Heart right ventricle (tissue), 16 donors: ENCODE measurements at regions not wholly inside any gene's neighbourhood (a gene's known extent, or its start where the extent isn't known, plus 50 kb on each side); places are given as distances from the start of the nearest gene placed in this dataset.
"Not testable (repeated sequence)": the region's sequence is repeated elsewhere in the genome, so short reads cannot be mapped to it uniquely, and the experiment has no call there.

Experiments
- ATAC-seq, 8 donors: fragments of 200-7000 bp; cut with Tn5 transposase; one replicate each; pipeline ENCODE4 v1.9.1; 2020; ENCODE audit warnings: mild to moderate bottlenecking in 8 of 8, moderate library complexity in 8 of 8, moderate number of reproducible peaks in 1 of 8
- DNase-seq, 2 donors: peaks; one replicate each; pipeline ENCODE4 v3.0.0-alpha.2; 2020
- H3K27ac ChIP-seq, 10 donors: fragments of 200-600 bp; sonication (generic) in 2 of 10; one replicate each; pipeline versions ENCODE4 v1.5.0 to v1.8.0; 2020 to 2022; ENCODE audit warnings: mild to moderate bottlenecking in 3 of 10
- H3K27me3 ChIP-seq, 7 donors: fragments of 200-600 bp; one replicate each; pipeline ENCODE4 v1.8.0; 2021 to 2022; ENCODE audit warnings: mild to moderate bottlenecking in 2 of 7
- H3K36me3 ChIP-seq, 9 donors: fragments of 200-600 bp; sonication (generic) in 1 of 9; one replicate each; pipeline versions ENCODE4 v1.5.0 to v1.8.0; 2020 to 2022; ENCODE audit warnings: mild to moderate bottlenecking in 2 of 9
- H3K4me1 ChIP-seq, 9 donors: fragments of 200-600 bp; sonication (generic) in 1 of 9; one replicate each; pipeline versions ENCODE4 v1.5.0 to v1.8.0; 2020 to 2022; ENCODE audit warnings: mild to moderate bottlenecking in 4 of 9
- H3K4me3 ChIP-seq, 10 donors: fragments of 200-600 bp; sonication (generic) in 2 of 10; one replicate each; pipeline versions ENCODE4 v1.5.0 to v1.8.0; 2020 to 2022; ENCODE audit warnings: mild to moderate bottlenecking in 7 of 10, moderate library complexity in 2 of 10
- H3K9me3 ChIP-seq, 11 donors: fragments of 200-600 bp in 10 of 11; sonication (generic) in 2 of 11; one replicate each; pipeline versions ENCODE4 v1.5.0 to v1.8.0; 2013 to 2022; ENCODE audit warnings: mild to moderate bottlenecking in 2 of 11, control low read depth in 1 of 11, moderate library complexity in 1 of 11
- WGBS, 2 donors: extraction: QIAGEN DNeasy Blood & Tissue Kit; methylation state at CpG; one replicate each; pipeline ENCODE4 v1.1.7; 2013; ENCODE audit warnings: inconsistent platforms in 1 of 2; 5-methylcytosine and 5-hydroxymethylcytosine counted together
- intact Hi-C, 10 donors: fragments of 100-400 bp; cut with DNase I; formaldehyde crosslinking; loops; one replicate each; pipeline versions ENCODE4 v1.11.1 to v1.14.2; 2022
- donor health status: Arrhythmogenic right ventricular cardiomyopathy.
- donor health status: ischemic (EF 13 %, LVEDD 7.1; RV severe dilation, severe dysfunction).
- donor health status: healthy with polysubstance abuse.
- donor health status: DM: no; HTN: yes; CAD: no.
- donor health status: DM: no; HTN: no; CAD: no.
- donor health status: ischemic (EF 25% LVEDD 6.9; RV normal size, moderate dysfunction).
- donor health status: ischemic (EF 25% LVEDD 5.7; RV mildly dilated, moderate dysfunction).
- donor health status: healthy.
- donor health status: DM: yes; HTN: yes; CAD: no.
- donor health status: Ischemic cardiomyopathy.
- donor health status: ischemic (EF 35%, LVEDD 5.7; RV mildly dilated, moderate dysfunction).
- donor health status: nonischemic (EF 11% LVEDD 7.7; RV severe dilation, severe dysfunction).
- donor health status: DM: yes; HTN: yes; CAD: no.
- donor health status: PGD.
- donor health status: ischemic (EF 29% LVEDD 5.4; RV normal size, mild dysfunction).
- donor health status: nonischemic (EF 23%, LVEDD 6.1; RV moderate dilation, normal function).

DNA sequence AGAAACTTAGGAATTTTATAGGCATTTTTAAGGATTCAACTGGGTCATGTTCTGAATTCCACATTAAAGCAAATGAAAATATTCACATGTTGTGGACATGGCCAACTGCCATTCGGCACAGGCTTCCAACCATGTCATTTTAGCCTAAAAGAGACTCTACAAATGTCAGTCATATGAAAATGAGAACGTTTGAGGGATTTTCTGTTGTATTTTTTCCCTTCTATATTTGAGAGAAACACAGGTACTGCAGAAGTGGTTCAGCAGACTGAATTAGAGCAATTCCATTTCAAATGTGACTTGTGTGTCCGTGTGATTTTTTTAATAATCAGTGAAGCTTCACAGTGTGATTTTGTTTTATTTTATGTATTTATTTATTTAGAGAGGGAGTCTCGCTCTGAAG, 124.3 kb downstream of the TP53TG3F start:
- ATAC-seq, H3K27ac ChIP-seq, DNase-seq, H3K27me3 ChIP-seq, H3K36me3 ChIP-seq, H3K4me1 ChIP-seq, H3K4me3 ChIP-seq, intact Hi-C loops, H3K9me3 ChIP-seq: not testable (repeated sequence)
- WGBS, 2 donors = no CpG with 5 or more reads among the region's 4 CpGs

GRCh38 chr16:33588589-33588988, 129.2 kb downstream of the TP53TG3F start:
- intact Hi-C loops, H3K4me1 ChIP-seq, H3K36me3 ChIP-seq, H3K4me3 ChIP-seq, H3K9me3 ChIP-seq, H3K27me3 ChIP-seq, H3K27ac ChIP-seq, DNase-seq: not testable (repeated sequence)
- WGBS, 2 donors = no CpG with 5 or more reads among the region's 8 CpGs
- ATAC-seq = peak; percentile 58 to 99 (median 91)

DNA sequence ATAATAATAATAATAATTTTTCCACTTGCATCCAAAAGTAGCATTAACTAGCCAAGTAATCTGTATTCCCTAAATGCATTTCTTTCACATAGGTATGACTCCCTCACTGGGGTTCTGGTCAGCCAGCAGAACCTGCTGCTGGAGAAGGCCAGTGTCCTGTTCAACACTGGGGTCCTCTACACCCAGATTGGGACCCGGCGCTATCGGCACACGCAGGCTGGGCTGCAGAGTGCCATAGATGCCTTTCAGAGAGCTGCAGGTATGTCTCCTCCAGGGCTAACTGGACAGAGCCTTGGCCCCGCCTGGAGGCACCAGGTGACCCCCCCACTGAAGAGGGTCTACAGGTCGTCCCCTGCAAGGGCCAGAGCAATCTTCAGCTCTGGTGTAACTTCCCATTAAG, 133.9 kb downstream of the TP53TG3F start:
- H3K27me3 ChIP-seq, H3K9me3 ChIP-seq, H3K4me1 ChIP-seq, H3K36me3 ChIP-seq, H3K4me3 ChIP-seq, intact Hi-C loops, ATAC-seq, DNase-seq, H3K27ac ChIP-seq: not testable (repeated sequence)
- 95 to 97% methylated on average over 4 of the region's 6 CpGs for WGBS, 2 donors

DNA sequence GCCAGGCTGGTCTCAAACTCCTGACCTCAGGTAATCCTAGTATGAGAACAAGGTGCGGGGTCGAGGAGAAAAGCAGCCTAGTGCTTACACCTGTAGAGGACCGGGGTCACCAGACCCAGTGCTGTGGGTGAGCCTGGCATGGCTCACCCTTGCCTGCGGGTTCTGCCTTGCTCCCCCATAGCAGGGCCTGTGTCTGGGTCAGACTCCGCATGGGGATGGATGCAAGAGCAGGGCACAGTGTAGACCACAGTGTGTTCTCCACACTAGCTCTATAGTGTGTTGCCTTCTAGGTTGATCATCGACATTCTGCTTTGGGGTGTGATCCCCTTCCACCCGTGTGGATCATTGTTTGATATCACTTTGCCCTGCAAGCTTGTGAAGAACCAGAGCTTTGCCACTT, 135.7 kb downstream of the TP53TG3F start:
- H3K36me3 ChIP-seq, H3K4me3 ChIP-seq, intact Hi-C loops, H3K9me3 ChIP-seq, H3K27me3 ChIP-seq, H3K27ac ChIP-seq, H3K4me1 ChIP-seq, DNase-seq: not testable (repeated sequence)
- ATAC-seq = peak in 1 of 8 donors; percentile 40
- WGBS, 2 donors = no CpG with 5 or more reads among the region's 7 CpGs

DNA sequence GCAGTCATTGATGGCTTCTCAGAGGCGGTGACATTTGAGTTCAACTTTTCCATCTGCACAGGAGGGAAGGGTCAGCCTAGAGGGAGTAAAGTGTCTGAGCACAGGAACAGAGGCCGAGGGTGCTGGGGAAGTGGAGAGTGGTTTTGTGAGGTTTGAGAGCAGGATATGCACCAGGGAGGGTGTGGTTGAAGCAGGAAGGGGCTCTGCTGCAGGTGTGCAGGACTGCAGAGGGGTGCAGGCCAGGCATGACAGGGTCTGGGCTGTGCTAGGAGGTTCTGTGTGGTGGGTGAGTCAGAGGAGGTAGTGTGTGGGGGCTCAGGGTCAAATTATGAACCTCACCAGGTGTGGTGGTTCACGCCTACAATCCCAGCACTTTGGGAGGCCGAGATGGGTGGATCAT, 141.6 kb downstream of the TP53TG3F start:
- DNase-seq, H3K9me3 ChIP-seq, intact Hi-C loops, H3K27me3 ChIP-seq, H3K36me3 ChIP-seq, H3K4me3 ChIP-seq, ATAC-seq, H3K27ac ChIP-seq, H3K4me1 ChIP-seq: not testable (repeated sequence)
- WGBS, 2 donors = no CpG with 5 or more reads among the region's 4 CpGs

GRCh38 chr16:33623535-33624077, 164.2 kb downstream of the TP53TG3F start:
- ATAC-seq, H3K4me1 ChIP-seq, H3K9me3 ChIP-seq, H3K36me3 ChIP-seq, H3K27ac ChIP-seq, H3K4me3 ChIP-seq, DNase-seq, H3K27me3 ChIP-seq, intact Hi-C loops: not testable (repeated sequence)
- 30 to 32% methylated on average over 4 of the region's 4 CpGs for WGBS, 2 donors

DNA sequence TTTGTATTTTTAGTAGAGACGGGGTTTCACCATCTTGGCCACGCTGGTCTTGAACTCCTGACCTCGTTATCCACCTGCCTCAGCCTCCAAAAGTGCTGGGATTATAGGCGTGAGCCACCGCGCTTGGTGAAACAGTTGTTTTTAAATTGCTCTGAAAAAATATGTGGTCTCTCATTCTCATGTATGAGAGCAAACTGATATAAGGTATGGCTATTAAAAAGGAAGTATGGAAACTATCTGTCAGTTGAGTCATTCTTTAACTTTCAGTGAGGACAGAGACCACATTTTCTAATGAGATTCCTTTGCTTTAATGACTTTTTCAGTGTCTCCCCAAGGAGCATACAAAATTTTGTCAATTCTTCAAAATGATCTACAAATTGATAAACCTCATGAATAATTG, 169.5 kb downstream of the TP53TG3F start:
- H3K9me3 ChIP-seq, H3K4me3 ChIP-seq, H3K27ac ChIP-seq, ATAC-seq, DNase-seq, H3K4me1 ChIP-seq, intact Hi-C loops, H3K27me3 ChIP-seq, H3K36me3 ChIP-seq: not testable (repeated sequence)
- WGBS, 2 donors = 65% methylated on average over 5 of the region's 6 CpGs

GRCh38 chr16:33631713-33632112, 172.3 kb downstream of the TP53TG3F start:
- H3K27me3 ChIP-seq, H3K4me1 ChIP-seq, intact Hi-C loops, ATAC-seq, H3K9me3 ChIP-seq, H3K4me3 ChIP-seq, H3K27ac ChIP-seq, DNase-seq, H3K36me3 ChIP-seq: not testable (repeated sequence)
- 69 to 80% methylated on average over 4 of the region's 4 CpGs for WGBS, 2 donors

- H3K9me3 ChIP-seq, H3K4me1 ChIP-seq, intact Hi-C loops, H3K4me3 ChIP-seq, H3K36me3 ChIP-seq, H3K27me3 ChIP-seq, H3K27ac ChIP-seq, ATAC-seq, DNase-seq: not testable (repeated sequence)
- 79 to 82% methylated on average over 3 of the region's 3 CpGs for WGBS, 2 donors
Measured at GRCh38 chr16:33634057-33634456, 174.6 kb downstream of the TP53TG3F start.

DNA sequence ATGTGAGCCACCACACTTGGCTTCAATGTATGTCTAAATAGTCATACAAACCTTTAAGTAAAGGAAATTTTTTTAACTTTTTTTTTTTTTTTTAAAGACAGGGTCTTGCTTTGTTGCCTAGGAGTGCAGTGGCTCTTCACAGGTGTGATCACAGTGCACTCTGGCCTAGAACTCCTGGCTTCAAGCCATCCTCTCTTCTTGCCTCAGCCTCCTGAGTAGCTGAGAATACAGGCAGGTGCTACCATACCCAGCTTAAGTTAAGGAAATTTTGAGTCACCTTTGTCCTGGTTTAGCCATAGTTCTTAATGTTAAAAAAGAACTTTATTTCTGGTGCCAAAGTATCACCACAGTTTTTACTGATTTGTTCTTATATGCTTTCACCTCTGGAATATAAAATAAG, 177.3 kb downstream of the TP53TG3F start:
- H3K9me3 ChIP-seq, intact Hi-C loops, ATAC-seq, H3K4me1 ChIP-seq, H3K36me3 ChIP-seq, H3K27me3 ChIP-seq, H3K27ac ChIP-seq, DNase-seq, H3K4me3 ChIP-seq: not testable (repeated sequence)

- H3K36me3 ChIP-seq, H3K4me3 ChIP-seq, H3K27ac ChIP-seq, H3K27me3 ChIP-seq, H3K4me1 ChIP-seq, intact Hi-C loops, DNase-seq, ATAC-seq, H3K9me3 ChIP-seq: not testable (repeated sequence)
- WGBS, 2 donors = 83 to 85% methylated on average over 2 of the region's 2 CpGs
Measured at GRCh38 chr16:33643270-33643669, 183.9 kb downstream of the TP53TG3F start.

- intact Hi-C loops, H3K36me3 ChIP-seq, H3K9me3 ChIP-seq, H3K27ac ChIP-seq, H3K27me3 ChIP-seq, H3K4me3 ChIP-seq, ATAC-seq, H3K4me1 ChIP-seq, DNase-seq: not testable (repeated sequence)
- 49 to 53% methylated on average over 5 of the region's 5 CpGs for WGBS, 2 donors
Measured at GRCh38 chr16:33643698-33644381, 184.4 kb downstream of the TP53TG3F start.
